OCI-M2 (cell line): ENCODE measurements at regions not wholly inside any gene's neighbourhood (a gene's known extent, or its start where the extent isn't known, plus 50 kb on each side); places are given as distances from the start of the nearest gene placed in this dataset.

Source experiments
- DNase-seq: peaks from one replicate; lab custom pipeline; 2025; ENCODE audit not compliant: unreplicated experiment; lab: John Stamatoyannopoulos, UW

GRCh38 chr5:67257500-67257899 lies 60.9 kb upstream of the CD180 start:
- no peak for DNase-seq

GRCh38 chr5:67257077-67257476 lies 60.5 kb upstream of the CD180 start:
- DNase-seq, result no peak

GRCh38 chr5:67255881-67256280 lies 59.3 kb upstream of the CD180 start:
- no peak for DNase-seq

GRCh38 chr5:67253911-67254310 lies 57.3 kb upstream of the CD180 start:
- DNase-seq, result no peak

- DNase-seq, result no peak
These were observed 52.9 kb upstream of the CD180 start for GRCh38 chr5:67249590-67249895.

- no peak for DNase-seq
These were observed 52.3 kb upstream of the CD180 start for GRCh38 chr5:67248703-67249589.

- no peak for DNase-seq
These were observed 50.1 kb upstream of the CD180 start for GRCh38 chr5:67246546-67247268.
